DND-41 (cell line): ENCODE measurements at regions not wholly inside any gene's neighbourhood (a gene's known extent, or its start where the extent isn't known, plus 50 kb on each side); places are given as distances from the start of the nearest gene placed in this dataset.

ENCODE experiments used
- CTCF ChIP-seq: IDR thresholded peaks from 2 replicates; pipeline ENCODE4 v1.5.1; 2012; ENCODE audit warnings: borderline replicate concordance, low read length, moderate library complexity, mild to moderate bottlenecking; ENCODE audit not compliant: poor library complexity, severe bottlenecking; ENCODE audit errors: extremely low read depth
- EZH2 ChIP-seq: IDR thresholded peaks from 3 replicates; pipeline ENCODE4 v1.6.1; 2012; ENCODE audit warnings: borderline replicate concordance, low read depth, mild to moderate bottlenecking, moderate library complexity, low read length, inconsistent platforms; ENCODE audit not compliant: severe bottlenecking

- TF ChIP-seq CTCF, result no peak
- TF ChIP-seq EZH2, result no peak
These were observed 507.9 kb downstream of the CDH26 start for GRCh38 chr20:60465993-60466686.
